CD4-positive, alpha-beta T cell treated with Interleukin-1 beta for 1 hour (primary cell): ENCODE measurements at regions not wholly inside any gene's neighbourhood (a gene's known extent, or its start where the extent isn't known, plus 50 kb on each side); places are given as distances from the start of the nearest gene placed in this dataset.

Experiments
- DNase-seq, 2 donors: peaks; one replicate each; pipeline ENCODE4 v3.0.0-alpha.2; 2020 to 2022

- no peak for DNase-seq
Observed at GRCh38 chr10:29962166-29962850, 97.1 kb downstream of the JCAD start.

DNA sequence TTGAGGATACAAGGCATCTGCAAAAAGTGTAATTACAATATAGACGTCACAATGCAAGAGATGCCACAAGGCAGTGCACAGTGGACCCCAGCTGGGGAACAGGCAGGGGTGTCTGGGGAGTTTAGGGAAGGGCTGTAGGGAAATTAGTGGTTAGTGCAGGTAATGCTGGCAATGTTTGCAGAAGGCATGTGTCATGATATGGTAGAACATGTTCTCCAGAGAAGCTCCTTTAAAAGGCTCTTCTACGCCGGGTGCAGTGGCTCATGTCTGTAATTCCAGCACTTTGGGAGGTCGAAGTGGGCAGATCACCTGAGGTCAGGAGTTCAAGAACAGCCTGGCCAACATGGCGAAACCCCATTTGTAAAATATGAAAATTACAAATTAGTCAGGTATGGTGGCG lies 98.0 kb downstream of the JCAD start:
- no peak for DNase-seq

- DNase-seq: no peak
Observed at GRCh38 chr10:29960261-29960660, 99.1 kb downstream of the JCAD start.

- no peak for DNase-seq
Observed at GRCh38 chr10:29959586-29959985, 99.8 kb downstream of the JCAD start.

DNA sequence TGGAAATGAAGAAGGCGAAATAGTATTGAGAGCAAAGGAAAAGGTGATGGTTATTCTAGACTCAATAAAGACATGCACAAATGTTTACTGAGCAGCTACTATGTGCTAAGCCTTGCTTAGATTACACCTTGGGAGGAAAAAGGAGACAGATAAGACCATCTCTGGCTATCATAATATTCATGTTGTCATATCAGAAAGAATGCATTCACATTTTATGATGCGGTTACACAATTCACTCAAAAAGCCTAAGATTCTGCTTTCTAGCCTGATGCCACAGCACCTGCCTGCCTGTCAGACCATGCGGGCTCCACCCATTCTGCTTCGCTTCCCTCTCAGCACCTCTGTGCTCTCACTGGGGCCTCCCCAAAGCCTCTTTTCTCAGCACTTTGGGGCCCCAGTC lies 100.9 kb downstream of the JCAD start:
- no peak for DNase-seq

DNA sequence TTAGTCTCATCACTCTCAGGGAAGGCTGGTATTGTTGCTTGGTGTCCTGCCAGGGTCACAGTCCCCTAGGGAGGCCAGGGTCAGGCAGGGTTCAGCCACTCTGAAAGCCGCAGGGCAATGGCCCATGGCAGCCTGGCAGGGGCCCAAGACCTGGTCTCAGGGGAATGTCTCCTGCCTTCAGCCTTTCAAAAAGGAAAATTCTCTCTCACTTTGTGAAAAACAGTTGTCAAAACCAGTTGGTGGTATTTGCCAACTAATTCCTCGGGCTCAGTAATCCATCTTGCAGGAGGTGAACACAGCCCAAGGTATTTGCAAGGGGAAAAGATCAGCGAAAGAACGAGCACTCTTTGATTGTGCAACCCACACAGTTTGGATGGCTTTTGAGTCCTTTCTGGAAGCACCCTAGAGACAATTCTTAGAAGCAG lies 101.5 kb downstream of the JCAD start:
- DNase-seq: no peak

GRCh38 chr10:29957236-29957635 lies 102.2 kb downstream of the JCAD start:
- no peak for DNase-seq

GRCh38 chr10:29956335-29956924 lies 103.0 kb downstream of the JCAD start:
- DNase-seq: no peak

GRCh38 chr10:29955329-29955935 lies 104.0 kb downstream of the JCAD start:
- DNase-seq: no peak

DNA sequence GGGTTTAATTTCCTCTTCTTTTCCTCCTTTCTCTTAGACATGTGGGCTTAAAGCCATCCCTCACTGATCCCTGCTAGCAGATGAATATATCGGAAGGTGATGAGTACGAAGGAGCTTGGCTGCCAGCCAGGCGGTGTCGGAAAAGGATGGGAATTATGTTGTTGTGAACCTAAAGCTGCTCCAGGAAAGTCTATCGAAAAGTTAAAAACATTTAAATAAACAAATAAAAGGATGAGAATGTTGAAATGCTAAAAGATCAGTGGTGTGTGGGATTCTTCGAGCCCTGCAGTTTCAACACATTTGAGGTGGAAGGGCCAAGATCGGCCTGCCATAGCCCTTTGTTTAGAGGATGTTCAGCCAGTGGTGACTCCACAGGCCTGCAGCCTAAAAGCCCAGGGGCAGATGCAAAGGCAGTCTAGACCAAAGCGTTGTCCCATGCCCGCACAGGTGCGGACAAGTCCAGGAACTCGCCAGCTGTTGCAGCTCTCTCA lies 107.9 kb downstream of the JCAD start:
- DNase-seq: no peak

GRCh38 chr10:29950391-29950790 lies 109.0 kb downstream of the JCAD start:
- DNase-seq: no peak

GRCh38 chr10:29949411-29950011 lies 109.9 kb downstream of the JCAD start:
- DNase-seq: no peak

GRCh38 chr10:29948881-29949355 lies 110.5 kb downstream of the JCAD start:
- DNase-seq: no peak

DNA sequence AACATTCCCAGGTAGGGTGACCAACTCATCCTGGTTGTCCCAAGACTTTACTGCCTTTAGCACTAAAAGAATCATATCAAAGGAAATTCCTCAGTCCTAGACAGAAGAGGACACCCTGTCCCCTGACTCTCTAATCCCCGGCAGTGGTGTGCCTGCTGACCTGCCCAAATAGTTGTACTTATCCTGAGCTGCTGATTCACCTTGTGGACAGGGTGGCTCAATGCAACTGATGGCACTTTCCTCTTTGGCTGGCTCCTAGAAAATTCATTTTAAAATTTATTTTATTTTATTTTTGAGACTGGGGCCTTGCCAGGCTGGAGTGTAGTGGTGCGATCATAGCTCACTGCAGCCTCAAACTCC lies 111.7 kb downstream of the JCAD start:
- no peak for DNase-seq

DNA sequence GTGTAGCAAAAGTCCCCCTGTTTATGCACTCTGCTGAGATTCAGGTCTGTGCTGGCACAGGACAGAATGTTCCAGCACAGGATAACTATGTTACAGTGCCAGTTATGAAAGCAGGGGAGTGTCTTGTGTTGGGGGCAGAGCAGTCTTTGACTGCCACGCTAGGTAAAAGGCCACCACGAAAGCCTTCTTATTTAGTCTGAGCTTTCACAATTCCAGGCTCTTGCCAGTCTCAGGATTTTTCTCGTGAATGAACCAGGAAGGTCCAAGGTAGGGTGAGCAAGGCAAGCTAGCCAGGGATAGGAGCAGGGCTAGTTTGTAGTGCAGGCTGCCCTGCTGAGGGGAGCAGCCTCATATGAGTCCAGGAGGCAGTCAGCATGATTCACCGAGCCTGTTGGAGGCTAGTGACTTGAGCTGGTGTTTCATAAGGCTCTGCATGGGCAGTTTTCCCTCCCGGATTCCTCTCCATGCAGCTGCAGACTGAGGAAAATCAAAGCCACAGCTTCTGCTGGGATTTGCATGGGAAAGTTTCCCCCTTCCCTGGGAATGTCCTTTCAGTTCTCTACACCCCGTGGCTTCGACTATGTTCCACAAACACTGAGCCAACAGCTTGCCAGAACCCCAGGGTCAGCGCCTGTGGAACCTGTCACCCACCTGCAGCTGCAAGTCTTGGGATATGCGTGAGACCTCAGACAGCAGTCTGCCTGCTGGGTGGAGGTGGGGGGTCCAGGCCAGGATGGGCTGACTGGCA lies 112.3 kb downstream of the JCAD start:
- no peak for DNase-seq

- no peak for DNase-seq
Observed at GRCh38 chr10:29946614-29946952, 112.8 kb downstream of the JCAD start.

GRCh38 chr10:29941476-29941875 lies 117.9 kb downstream of the JCAD start:
- no peak for DNase-seq

DNA sequence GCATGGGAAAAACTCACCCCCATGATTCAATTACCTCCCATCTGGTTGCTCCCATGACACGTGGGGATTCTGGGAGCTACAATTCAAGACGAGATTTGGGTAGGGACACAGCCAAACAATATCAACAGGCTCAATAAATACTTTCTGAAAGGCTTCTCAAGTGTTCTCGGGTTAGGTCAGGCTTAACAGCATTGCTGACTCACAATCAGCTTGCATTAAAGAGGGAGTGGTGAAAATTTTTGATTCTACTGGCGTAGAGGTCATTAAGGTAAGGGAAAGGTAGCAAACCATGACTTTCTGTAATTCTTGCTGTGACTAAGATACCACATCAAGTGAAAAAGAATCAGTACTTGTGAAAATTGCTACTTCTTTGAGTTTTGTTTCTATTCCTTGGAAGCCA lies 126.4 kb downstream of the JCAD start:
- no peak for DNase-seq

DNA sequence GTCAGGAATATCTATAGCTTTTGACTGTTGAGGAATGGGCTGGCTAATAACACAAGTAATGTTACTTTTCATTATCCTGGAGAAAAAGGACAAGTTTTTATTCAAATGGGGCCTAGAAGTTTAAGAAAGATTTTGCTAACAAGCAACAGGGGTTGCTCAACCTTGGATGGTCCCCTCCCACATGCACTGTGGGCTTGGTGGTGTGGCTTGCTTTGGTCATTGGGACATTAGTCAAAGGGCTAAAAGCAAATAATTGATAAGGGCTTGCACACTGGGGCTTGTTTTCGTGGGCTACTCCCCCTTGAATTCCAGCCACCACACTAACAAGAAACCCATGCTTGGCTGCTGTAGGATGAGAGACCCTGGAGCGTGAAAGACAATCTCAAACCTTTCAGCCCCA lies 127.6 kb downstream of the JCAD start:
- no peak for DNase-seq

DNA sequence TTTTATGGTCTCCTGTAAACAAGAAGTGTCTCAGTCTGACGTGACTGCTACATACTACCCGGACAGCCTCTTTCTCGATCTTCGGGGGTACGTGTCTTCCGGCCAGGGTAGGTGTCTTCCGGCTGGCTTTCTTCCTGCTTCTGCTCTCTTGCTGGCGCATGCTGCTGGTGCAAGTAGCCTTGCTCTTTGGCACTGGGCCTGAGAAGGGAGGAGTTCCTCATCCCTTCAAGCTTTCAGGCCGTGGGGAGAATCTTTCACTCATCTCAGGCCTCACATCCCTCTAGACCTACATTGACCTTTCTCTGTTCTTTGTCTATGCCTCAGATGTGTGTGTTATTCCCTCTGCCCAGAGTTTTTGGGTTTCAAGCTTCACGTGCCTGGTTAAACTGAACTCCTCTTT lies 130.4 kb downstream of the JCAD start:
- no peak for DNase-seq

- no peak for DNase-seq
Observed at GRCh38 chr10:29926693-29927048, 132.7 kb downstream of the JCAD start.

GRCh38 chr10:29925771-29926692 lies 133.4 kb downstream of the JCAD start:
- DNase-seq: no peak
